ENCODE measurements at regions not wholly inside any gene's neighbourhood (a gene's known extent, or its start where the extent isn't known, plus 50 kb on each side); places are given as distances from the start of the nearest gene placed in this dataset.

GRCh38 chr6:120558294-120558693 is 776.0 kb downstream of the TBC1D32 start:
- no peak overlapping the region for H3K27ac Mint-ChIP-seq
- H3K27me3 Mint-ChIP-seq (ENCODE audit: low read depth): no peaks in the 10 kb centered on the region
- H3K4me1 Mint-ChIP-seq: no peaks in the 10 kb centered on the region
- H3K9me3 Mint-ChIP-seq: no peaks in the 10 kb centered on the region
- H3K36me3 Mint-ChIP-seq (ENCODE audit: low read depth): no peaks in the 10 kb centered on the region
- TF ChIP-seq CTCF (IDR thresholded peaks at IDR 0.05; ENCODE audit: unreplicated experiment in 3 of 3): no peak
- no peak overlapping the region for H3K4me3 Mint-ChIP-seq

DNA sequence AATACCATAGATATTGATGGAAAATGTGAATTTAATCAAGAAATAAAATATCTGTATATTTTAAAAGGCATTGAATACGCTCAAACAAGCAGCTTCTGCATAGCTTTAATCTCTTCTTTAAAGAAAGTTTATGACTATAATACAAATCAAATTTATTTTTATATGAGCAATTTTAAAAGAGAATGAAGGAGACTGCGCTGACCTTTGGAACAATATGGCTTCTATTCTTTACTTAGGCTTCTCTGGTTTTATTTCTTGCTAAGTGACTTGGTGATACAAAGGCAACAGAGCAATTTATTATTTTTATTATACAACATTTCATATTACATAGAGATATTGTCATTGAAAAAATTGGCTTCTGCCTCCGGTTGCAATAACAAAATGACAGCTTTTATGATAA is 776.7 kb downstream of the TBC1D32 start:
- no peaks in the 10 kb centered on the region for H3K36me3 Mint-ChIP-seq (ENCODE audit: low read depth)
- no peak for TF ChIP-seq CTCF (IDR thresholded peaks at IDR 0.05; ENCODE audit: unreplicated experiment in 3 of 3)
- H3K4me1 Mint-ChIP-seq: no peaks in the 10 kb centered on the region

DNA sequence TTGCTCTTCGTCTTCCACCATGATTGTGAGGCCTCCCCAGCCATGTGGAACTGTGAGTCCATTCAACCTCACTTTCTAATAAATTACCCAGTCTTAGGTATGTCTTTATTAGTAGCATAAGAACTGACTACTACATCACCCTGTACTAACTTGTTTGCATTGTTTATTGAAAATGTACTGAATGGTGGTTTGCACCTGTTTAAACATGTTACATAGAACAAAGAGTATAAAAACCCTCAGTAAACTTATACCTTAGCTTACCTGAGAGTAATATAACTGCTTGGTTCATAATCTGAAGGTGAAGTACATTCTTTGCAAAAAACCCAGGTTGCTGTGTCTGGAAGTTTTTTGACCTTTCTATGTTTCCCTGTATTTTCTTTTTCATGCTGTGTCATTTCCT is 777.8 kb downstream of the TBC1D32 start:
- H3K36me3 Mint-ChIP-seq (ENCODE audit: low read depth): no peaks in the 10 kb centered on the region
- no peak for TF ChIP-seq CTCF (IDR thresholded peaks at IDR 0.05; ENCODE audit: unreplicated experiment in 3 of 3)
- H3K4me1 Mint-ChIP-seq: no peaks in the 10 kb centered on the region

More for the DNA sequence above, 776.7 kb downstream of the TBC1D32 start:
- no peaks in the 10 kb centered on the region for H3K9me3 Mint-ChIP-seq
- no peak overlapping the region for H3K4me3 Mint-ChIP-seq
- no peaks in the 10 kb centered on the region for H3K27me3 Mint-ChIP-seq (ENCODE audit: low read depth)
- H3K27ac Mint-ChIP-seq: no peak overlapping the region

GRCh38 chr6:120553353-120553752 is 780.9 kb downstream of the TBC1D32 start:
- no peak overlapping the region for H3K27ac Mint-ChIP-seq
- no peak overlapping the region for H3K4me3 Mint-ChIP-seq
- no peaks in the 10 kb centered on the region for H3K36me3 Mint-ChIP-seq (ENCODE audit: low read depth)
- H3K4me1 Mint-ChIP-seq: no peaks in the 10 kb centered on the region
- no peaks in the 10 kb centered on the region for H3K9me3 Mint-ChIP-seq
- no peak for TF ChIP-seq CTCF (IDR thresholded peaks at IDR 0.05; ENCODE audit: unreplicated experiment in 3 of 3)
- H3K27me3 Mint-ChIP-seq (ENCODE audit: low read depth): no peaks in the 10 kb centered on the region

More for the DNA sequence above, 777.8 kb downstream of the TBC1D32 start:
- H3K9me3 Mint-ChIP-seq: no peaks in the 10 kb centered on the region
- no peak overlapping the region for H3K27ac Mint-ChIP-seq
- no peaks in the 10 kb centered on the region for H3K27me3 Mint-ChIP-seq (ENCODE audit: low read depth)
- H3K4me3 Mint-ChIP-seq: no peak overlapping the region

DNA sequence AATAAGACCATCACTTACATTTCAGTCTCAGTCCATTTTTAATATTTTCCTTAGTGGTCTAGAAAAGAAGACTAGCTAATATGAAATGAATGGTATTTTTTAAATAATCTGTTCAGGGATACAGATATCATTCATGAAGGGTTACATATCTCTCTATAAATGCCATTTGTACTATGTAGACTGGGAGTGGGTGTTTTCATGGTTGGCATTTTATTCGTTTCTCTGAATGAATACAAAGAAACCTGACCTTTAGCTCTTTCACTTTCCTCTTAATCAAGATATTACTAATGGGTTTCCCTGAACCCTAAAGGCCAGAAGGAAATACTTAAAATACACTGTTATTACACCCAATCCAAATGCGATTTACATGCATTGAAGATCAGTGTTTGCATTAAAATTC is 788.9 kb downstream of the TBC1D32 start:
- Mint-ChIP-seq H3K36me3 (ENCODE audit: low read depth) (no peaks in the 10 kb centered on the region), H3K27me3 (ENCODE audit: low read depth) (no peaks in the 10 kb centered on the region), H3K4me1 (no peaks in the 10 kb centered on the region), H3K27ac (no peak overlapping the region), H3K4me3 (no peak overlapping the region), H3K9me3 (no peaks in the 10 kb centered on the region)
- TF ChIP-seq CTCF (IDR thresholded peaks at IDR 0.05; ENCODE audit: unreplicated experiment in 3 of 3): no peak

GRCh38 chr6:120534954-120535353 is 799.3 kb downstream of the TBC1D32 start:
- Mint-ChIP-seq H3K27me3 (ENCODE audit: low read depth) (no peaks in the 10 kb centered on the region), H3K9me3 (peaks cover 8% of the 10 kb centered on the region), H3K4me1 (no peaks in the 10 kb centered on the region), H3K27ac (no peak overlapping the region), H3K36me3 (ENCODE audit: low read depth) (no peaks in the 10 kb centered on the region), H3K4me3 (no peak overlapping the region)
- TF ChIP-seq CTCF (IDR thresholded peaks at IDR 0.05; ENCODE audit: unreplicated experiment in 3 of 3): no peak
